ENCODE measurements at regions not wholly inside any gene's neighbourhood (a gene's known extent, or its start where the extent isn't known, plus 50 kb on each side); places are given as distances from the start of the nearest gene placed in this dataset.

DNA sequence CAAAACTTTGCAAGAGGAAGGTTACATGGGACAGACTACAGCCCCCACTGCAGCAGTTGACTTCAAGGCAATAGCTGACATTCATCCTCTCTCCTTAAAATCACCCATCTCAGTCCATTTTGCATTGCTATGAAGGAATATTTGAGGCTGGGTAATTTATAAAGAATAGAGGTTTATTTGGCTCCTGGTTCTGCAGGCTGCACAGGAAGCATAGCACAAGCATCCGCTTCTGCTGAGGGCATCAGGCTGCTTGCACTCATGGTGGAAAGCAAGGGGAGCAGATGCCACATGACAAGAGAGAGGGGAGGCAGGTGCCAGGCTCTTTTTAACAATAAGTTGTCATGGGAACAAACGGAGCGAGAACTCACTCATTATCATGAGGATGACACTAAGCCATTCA, 646.0 kb downstream of the ZEB2 start:
- POLR2A ChIA-PET = no interaction called here
- CTCF ChIA-PET = no interaction called here
- TF ChIP-seq, protein P1, sequence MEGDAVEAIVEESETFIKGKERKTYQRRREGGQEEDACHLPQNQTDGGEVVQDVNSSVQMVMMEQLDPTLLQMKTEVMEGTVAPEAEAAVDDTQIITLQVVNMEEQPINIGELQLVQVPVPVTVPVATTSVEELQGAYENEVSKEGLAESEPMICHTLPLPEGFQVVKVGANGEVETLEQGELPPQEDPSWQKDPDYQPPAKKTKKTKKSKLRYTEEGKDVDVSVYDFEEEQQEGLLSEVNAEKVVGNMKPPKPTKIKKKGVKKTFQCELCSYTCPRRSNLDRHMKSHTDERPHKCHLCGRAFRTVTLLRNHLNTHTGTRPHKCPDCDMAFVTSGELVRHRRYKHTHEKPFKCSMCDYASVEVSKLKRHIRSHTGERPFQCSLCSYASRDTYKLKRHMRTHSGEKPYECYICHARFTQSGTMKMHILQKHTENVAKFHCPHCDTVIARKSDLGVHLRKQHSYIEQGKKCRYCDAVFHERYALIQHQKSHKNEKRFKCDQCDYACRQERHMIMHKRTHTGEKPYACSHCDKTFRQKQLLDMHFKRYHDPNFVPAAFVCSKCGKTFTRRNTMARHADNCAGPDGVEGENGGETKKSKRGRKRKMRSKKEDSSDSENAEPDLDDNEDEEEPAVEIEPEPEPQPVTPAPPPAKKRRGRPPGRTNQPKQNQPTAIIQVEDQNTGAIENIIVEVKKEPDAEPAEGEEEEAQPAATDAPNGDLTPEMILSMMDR (IDR thresholded peaks at IDR 0.05; ENCODE audit: control extremely low read depth, extremely low read depth, low read depth, missing control alignments) = no peak
- no peak for DNase-seq (ENCODE audit: extremely low spot score)

- CTCF ChIA-PET = no interaction called here
- DNase-seq (ENCODE audit: extremely low spot score) = no peak
- TF ChIP-seq, protein P1 (IDR thresholded peaks at IDR 0.05; ENCODE audit: control extremely low read depth, extremely low read depth, low read depth, missing control alignments) = no peak
- POLR2A ChIA-PET = no interaction called here
Observed at GRCh38 chr2:143870696-143871095, 649.2 kb downstream of the ZEB2 start.

GRCh38 chr2:143856978-143857377, 662.9 kb downstream of the ZEB2 start:
- DNase-seq (ENCODE audit: extremely low spot score) = no peak
- ChIA-PET POLR2A (no interaction called here), CTCF (no interaction called here)
- TF ChIP-seq, protein P1 (IDR thresholded peaks at IDR 0.05; ENCODE audit: control extremely low read depth, extremely low read depth, low read depth, missing control alignments) = no peak

- ChIA-PET CTCF (interaction anchor here (2.0 kb wide), 1 partner anchor 13 kb away, joined by 4 read pairs; no protein-coding TSS in a partner anchor), POLR2A (no interaction called here)
- DNase-seq (ENCODE audit: extremely low spot score) = no peak
- TF ChIP-seq, protein P1 (IDR thresholded peaks at IDR 0.05; ENCODE audit: control extremely low read depth, extremely low read depth, low read depth, missing control alignments) = no peak
Observed at GRCh38 chr2:143852759-143853158, 667.2 kb downstream of the ZEB2 start.

GRCh38 chr2:143850084-143850483, 669.8 kb downstream of the ZEB2 start:
- TF ChIP-seq, protein P1 (IDR thresholded peaks at IDR 0.05; ENCODE audit: control extremely low read depth, extremely low read depth, low read depth, missing control alignments) = no peak
- ChIA-PET CTCF (no interaction called here), POLR2A (no interaction called here)
- no peak for DNase-seq (ENCODE audit: extremely low spot score)

DNA sequence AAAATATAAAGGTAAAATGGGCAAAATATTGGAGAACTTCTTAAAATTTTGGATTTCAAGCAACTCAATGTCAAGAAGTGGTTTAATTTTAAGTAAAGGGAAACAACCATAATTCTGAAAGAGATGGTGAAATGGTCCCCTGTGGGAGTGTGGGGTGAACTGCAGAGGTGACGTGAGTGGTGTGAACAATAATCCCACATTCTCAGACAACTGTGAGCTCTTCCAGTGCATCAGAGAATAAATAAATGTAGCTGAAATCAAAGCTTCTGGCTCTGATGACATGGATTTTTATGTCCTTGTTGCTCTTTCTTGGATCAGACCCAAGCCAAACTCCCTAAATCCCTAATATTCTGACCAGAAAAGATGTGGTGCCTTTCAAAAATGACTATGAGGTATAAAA, 672.7 kb downstream of the ZEB2 start:
- ChIA-PET CTCF (interaction anchor here (0.7 to 1.0 kb wide), 3 partner anchors 12 to 368 kb away, joined by 3 read pairs; no protein-coding TSS in a partner anchor), POLR2A (no interaction called here)
- TF ChIP-seq, protein P1 (IDR thresholded peaks at IDR 0.05; ENCODE audit: control extremely low read depth, extremely low read depth, low read depth, missing control alignments) = no peak
- DNase-seq (ENCODE audit: extremely low spot score) = no peak

GRCh38 chr2:143844986-143845385, 674.9 kb downstream of the ZEB2 start:
- POLR2A ChIA-PET = no interaction called here

More at GRCh38 chr2:143844986-143845385, 674.9 kb downstream of the ZEB2 start:
- CTCF ChIA-PET = interaction anchor here (1.2 kb wide), 1 partner anchor 14 kb away, joined by 5 read pairs; no protein-coding TSS in a partner anchor
- no peak for DNase-seq (ENCODE audit: extremely low spot score)
- TF ChIP-seq, protein P1 (IDR thresholded peaks at IDR 0.05; ENCODE audit: control extremely low read depth, extremely low read depth, low read depth, missing control alignments) = no peak
